RCC 7860 (cell line): ENCODE measurements at regions not wholly inside any gene's neighbourhood (a gene's known extent, or its start where the extent isn't known, plus 50 kb on each side); places are given as distances from the start of the nearest gene placed in this dataset.
A peak's percentile ranks its signal among the peaks of the same experiment; 100 is the strongest.
"Not testable (repeated sequence)": the region's sequence is repeated elsewhere in the genome, so short reads cannot be mapped to it uniquely, and the experiment has no call there.

Source experiments
- DNase-seq: peaks from one replicate; pipeline ENCODE4 v3.0.0-alpha.2; 2015; ENCODE audit warnings: low spot score
- FAIRE-seq: peaks from 2 replicates; lab custom pipeline; 2012; peaks lifted over from hg19 to GRCh38; lab: Jason Lieb, UNC

GRCh38 chr2:67567886-67568285, 170.8 kb downstream of the ETAA1 start:
- no peak for DNase-seq
- no peak for FAIRE-seq

DNA sequence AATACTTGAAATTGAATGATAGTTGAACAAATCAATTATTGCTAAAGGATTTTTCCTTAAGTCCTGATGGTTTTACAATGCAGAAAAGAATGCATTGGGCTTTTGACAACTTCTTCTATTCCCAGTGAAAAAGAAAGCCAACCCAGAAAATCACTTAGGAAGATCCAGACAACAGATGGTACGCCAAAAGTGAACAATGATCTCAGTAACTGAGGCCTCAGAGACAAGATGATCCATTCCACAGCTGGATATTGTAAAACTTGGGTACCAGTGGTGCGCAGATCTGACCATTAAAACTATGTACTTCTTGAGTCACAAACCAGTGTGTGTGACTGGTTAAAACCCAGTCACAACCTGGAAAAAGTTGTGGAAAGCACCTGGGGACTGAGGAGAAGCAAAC, 173.5 kb downstream of the ETAA1 start:
- no peak for DNase-seq
- no peak for FAIRE-seq

GRCh38 chr2:67571785-67572718, 174.9 kb downstream of the ETAA1 start:
- DNase-seq: peak; percentile 94
- peak; percentile 97 for FAIRE-seq

- DNase-seq (no peak), FAIRE-seq (no peak)
These were observed 175.7 kb downstream of the ETAA1 start for GRCh38 chr2:67572721-67573435.

DNA sequence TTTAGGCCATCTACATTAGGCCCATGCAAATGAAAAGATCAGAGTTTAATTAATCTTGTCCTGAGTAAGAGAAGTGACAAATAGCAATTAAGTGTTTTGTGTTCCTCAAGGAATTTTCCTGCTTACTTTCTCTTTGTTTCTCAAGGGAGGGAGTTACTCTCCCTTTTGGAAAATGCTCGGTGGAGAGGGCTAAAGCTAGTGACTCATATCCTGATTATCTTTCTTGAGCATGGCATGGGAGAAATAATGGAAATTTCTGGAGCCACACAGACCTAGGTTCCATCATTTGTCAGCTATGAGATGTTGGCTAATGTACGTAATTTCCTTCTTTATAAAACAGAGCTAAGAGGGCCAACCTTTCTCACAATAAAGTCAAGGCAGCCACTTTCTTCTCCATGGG, 177.1 kb downstream of the ETAA1 start:
- DNase-seq (peak; percentile 54), FAIRE-seq (peak; percentile 74)

DNA sequence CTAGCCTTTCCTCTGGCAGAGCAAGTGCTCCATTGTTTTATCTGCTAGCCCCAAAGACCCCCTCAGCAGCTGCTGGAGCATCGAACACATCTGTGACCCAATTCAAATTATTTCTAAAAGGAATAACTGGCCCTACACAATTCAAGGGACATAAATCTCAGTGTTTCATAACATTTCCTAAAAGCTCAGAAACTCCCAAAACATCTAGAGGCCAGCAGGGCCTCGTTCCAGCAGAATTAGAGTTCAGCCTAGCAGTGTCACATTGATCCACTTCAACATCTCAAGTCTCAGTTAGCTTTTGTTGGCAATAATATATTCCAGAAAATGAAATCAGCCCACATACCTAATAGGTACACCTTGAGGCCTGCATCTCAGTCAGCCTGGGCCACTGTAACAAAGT, 179.1 kb downstream of the ETAA1 start:
- no peak for FAIRE-seq
- no peak for DNase-seq

DNA sequence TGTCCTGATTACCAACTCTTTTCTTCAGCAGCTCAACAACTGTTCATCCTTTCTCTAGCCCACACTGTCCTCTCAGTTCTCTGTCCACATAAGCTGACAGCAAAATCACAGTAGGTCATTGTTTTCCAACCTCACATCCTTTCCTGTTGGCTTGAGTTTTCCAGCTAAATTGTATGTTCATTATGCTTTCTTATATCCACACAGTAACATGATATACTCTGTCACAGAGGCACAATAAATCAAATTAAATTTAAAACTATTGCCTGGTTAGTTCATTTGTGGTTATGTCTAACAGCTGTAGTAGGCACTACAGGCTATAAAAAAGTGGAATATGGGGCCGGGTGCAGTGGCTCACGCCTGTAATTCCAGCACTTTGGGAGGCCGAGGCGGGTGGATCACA, 179.9 kb downstream of the ETAA1 start:
- no peak for DNase-seq

DNA sequence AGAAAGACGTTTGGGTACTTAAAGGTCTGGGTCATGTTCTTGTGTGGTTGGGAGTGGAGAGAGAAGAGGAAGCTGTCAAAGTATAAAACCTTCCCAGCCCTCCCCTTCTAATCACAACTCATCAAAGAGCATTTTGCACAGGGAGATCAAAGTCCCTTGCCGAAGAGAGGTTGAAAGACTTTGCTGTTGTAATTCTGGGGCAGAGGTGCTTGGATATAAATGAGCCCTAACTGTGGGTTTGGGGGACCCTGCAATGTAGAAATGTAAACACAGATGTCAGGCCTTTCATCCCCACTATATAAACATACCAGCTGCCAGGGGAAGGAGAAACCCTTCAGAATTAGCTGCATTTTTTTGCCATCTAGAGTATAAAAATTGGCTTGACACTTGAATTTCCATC, 182.1 kb downstream of the ETAA1 start:
- no peak for FAIRE-seq
- no peak for DNase-seq

More for the DNA sequence above, 179.9 kb downstream of the ETAA1 start:
- no peak for FAIRE-seq

DNA sequence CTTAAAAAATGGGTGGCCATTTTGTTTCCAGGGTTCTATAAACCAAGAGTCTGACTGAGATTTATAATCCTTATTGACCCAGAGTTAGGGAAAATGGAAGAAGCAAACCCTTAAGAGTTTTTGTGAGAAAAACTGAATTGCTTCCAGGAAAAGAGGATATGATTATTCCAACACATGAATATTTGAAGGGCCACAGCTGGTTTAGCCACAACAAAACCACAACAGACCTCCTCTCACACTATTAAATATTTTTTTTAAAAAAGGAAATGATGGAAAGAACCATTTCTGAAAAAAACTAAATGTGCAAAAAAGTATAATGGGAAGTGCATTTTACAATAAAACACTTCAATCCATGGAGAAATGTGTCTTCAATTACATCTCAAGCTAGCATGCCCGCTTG, 182.7 kb downstream of the ETAA1 start:
- no peak for FAIRE-seq

GRCh38 chr2:67581751-67582150, 184.6 kb downstream of the ETAA1 start:
- FAIRE-seq: no peak

More for the DNA sequence above, 182.7 kb downstream of the ETAA1 start:
- no peak for DNase-seq

DNA sequence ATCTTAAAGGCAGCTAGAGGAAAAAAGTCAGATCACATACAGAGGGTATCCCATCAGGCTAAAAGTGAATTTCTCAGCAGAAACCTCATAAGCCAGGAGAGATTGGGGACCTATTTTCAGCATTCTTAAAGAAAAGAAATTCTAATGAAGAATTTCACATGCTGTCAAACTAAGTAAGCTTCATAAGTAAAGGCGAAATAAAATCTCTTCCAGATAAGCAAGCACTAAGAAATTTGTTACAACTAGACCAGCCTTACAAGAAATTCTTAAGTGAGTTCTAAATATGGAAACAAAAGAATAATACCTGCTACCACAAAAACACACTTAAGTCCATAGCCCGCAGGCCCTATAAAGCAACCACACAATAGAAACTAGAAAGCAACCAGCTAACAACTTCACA, 186.1 kb downstream of the ETAA1 start:
- no peak for DNase-seq
- FAIRE-seq: no peak

More at GRCh38 chr2:67581751-67582150, 184.6 kb downstream of the ETAA1 start:
- DNase-seq: peak; percentile 25

- FAIRE-seq (no peak), DNase-seq (no peak)
These were observed 188.3 kb downstream of the ETAA1 start for GRCh38 chr2:67585400-67585799.

DNA sequence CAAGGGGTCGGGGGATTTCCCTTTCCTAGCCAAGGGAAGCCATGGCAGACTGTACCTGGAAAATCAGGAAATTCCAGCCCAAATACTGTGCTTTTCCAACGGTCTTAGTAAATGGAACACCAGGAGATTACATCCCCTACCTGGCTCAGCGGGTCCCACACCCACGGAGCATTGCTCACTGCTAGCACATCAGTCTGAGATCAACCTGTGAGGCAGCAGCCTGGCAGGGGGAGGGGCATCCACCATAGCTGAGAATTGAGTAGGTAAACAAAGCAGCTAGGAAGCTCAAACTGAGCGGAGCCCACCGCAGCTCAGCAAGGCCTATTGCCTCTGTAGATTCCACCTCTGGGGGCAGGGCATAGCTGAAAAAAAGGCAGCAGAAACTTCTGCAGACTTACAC, 192.0 kb downstream of the ETAA1 start:
- FAIRE-seq, DNase-seq: not testable (repeated sequence)

- FAIRE-seq, DNase-seq: not testable (repeated sequence)
These were observed 197.4 kb downstream of the ETAA1 start for GRCh38 chr2:67594522-67594921.

DNA sequence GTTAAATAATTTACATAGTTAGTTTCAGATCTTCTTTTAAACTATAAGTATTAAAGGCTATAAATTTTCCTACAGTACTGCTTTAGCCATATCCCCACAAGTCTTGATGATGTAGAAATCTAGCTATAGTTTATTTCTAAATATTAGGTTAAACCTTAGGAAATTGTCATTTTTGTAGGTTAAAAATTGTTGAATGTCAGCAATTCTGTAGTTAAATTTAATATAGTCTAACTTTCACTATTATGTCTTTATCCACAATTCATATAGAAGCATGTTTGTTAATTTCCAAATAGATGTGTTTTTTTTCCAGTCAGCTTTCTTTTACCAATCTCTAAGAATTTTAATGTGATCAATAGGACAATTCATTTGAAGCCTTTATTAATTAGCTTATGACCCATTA, 199.7 kb downstream of the ETAA1 start:
- FAIRE-seq (no peak), DNase-seq (no peak)

DNA sequence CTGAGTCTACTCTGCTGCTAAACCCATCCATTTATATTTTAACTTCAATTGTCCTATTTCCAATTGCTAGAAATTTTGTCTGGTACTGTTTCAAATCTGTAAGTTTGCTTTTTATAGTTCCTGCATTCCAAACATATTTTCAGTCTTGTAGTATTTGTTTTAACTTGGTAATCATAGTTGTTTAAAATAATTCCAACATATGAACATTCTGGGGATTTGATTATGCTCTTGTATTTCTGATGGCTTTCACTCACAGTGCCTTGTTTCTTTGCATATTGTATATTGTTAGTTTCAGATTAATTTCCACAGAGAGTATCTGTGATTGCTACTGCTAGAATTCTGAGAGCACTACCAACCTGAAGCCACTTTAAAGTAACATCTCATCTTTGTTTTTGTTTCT, 202.4 kb downstream of the ETAA1 start:
- DNase-seq (no peak), FAIRE-seq (no peak)

DNA sequence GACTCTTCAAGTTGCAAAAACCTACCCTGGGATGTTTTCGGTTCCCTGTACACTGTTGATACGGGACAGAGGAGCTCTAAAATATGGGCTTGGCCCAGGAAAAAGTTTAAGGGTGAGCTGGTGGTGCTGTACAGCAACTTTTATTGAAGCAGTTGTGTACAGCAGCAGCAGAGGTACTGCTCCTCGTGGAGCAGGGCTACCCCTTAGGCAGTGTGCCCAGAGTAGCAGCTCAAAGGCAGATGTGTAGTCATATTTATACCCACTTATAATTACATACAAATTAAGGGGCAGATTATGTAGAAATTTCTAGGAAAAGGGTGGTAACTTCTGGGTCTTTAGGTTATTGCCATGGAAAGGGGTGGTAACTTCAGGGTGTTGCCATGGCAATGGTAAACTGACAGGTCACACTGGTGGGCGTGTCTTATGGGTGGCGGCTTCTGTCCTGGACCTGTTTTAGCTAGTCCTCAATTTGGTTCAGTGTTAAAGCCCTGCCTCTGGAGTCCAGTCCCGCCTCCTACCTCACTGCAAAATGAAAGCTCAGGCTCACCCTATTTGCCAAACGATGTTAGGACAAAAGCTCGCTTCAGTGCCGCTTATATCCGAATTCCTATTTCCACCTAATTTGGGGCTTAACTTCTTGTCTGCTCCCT, 203.2 kb downstream of the ETAA1 start:
- DNase-seq (no peak), FAIRE-seq (no peak)

GRCh38 chr2:67600946-67601345, 203.8 kb downstream of the ETAA1 start:
- DNase-seq (peak; percentile 40), FAIRE-seq (peak; percentile 55)

GRCh38 chr2:67604360-67604759, 207.2 kb downstream of the ETAA1 start:
- no peak for FAIRE-seq
- DNase-seq: no peak

- DNase-seq (no peak), FAIRE-seq (no peak)
These were observed 215.5 kb downstream of the ETAA1 start for GRCh38 chr2:67612576-67613042.

GRCh38 chr2:67613227-67613626, 216.1 kb downstream of the ETAA1 start:
- FAIRE-seq (no peak), DNase-seq (no peak)
